GM12878 (cell line): ENCODE measurements at regions not wholly inside any gene's neighbourhood (a gene's known extent, or its start where the extent isn't known, plus 50 kb on each side); places are given as distances from the start of the nearest gene placed in this dataset.

ENCODE experiments used
- CBFB ChIP-seq: IDR thresholded peaks from 2 replicates; pipeline ENCODE4 v1.6.1; 2016; ENCODE audit warnings: antibody characterized with exemption, low read depth
- JUNB ChIP-seq: IDR thresholded peaks from 2 replicates; pipeline ENCODE4 v1.6.1; 2016; ENCODE audit warnings: antibody characterized with exemption, mild to moderate bottlenecking
- NRF1 ChIP-seq: conservative IDR thresholded peaks from 2 replicates; pipeline ENCODE4 v1.6.1; 2011; ENCODE audit warnings: mild to moderate bottlenecking, low read depth, low read length, improper control_type of control experiment
- POLR2A ChIP-seq: IDR thresholded peaks from 2 replicates; pipeline ENCODE4 v1.6.1; 2011; ENCODE audit warnings: low read depth, mild to moderate bottlenecking, low read length
- TCF12 ChIP-seq: IDR thresholded peaks from 2 replicates; pipeline ENCODE4 v1.6.1; 2011; ENCODE audit warnings: low read depth, mild to moderate bottlenecking, low read length
- ZBED1 ChIP-seq: IDR thresholded peaks from 2 replicates; pipeline ENCODE4 v1.6.1; 2016; ENCODE audit warnings: borderline replicate concordance
- TF ChIP-seq, protein P1 (sequence below), 3 experiments: IDR thresholded peaks in 2 of 3; conservative IDR thresholded peaks in 1 of 3; 2 replicates each; pipeline ENCODE4 v1.5.1; 2011; ENCODE audit warnings: low read depth in 3 of 3, low read length in 3 of 3, mild to moderate bottlenecking in 3 of 3, control low read depth in 2 of 3, moderate library complexity in 2 of 3, inconsistent platforms in 1 of 3, mixed read lengths in 1 of 3; ENCODE audit not compliant: control insufficient read depth in 2 of 3, insufficient read depth in 1 of 3; ENCODE audit errors: extremely low read depth in 1 of 3

DNA sequence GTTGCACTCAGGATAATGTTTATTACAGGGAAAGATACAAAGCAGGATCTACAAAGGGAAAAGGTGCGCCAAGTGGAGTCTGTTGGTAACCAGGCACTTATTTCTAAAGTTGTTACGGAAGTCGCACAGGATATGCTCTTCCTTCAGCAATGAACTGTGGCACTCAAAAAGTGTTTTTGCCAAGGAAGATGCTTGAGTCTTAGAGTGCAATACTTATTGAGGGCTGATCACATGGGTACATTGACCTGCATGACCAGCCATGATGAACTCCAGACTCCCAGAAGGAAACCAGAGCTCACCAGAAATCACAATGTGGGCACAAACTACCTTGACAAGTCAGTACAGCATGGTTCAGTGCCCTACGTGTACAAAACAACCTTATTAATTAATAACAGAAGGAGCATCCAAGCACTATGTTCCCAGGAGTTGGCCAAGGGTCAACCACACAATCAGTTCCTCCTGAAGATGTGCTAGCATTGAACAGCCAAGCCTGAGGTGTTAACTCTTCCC lies 270.7 kb upstream of the TFAP2D start:
- TF ChIP-seq POLR2A (no peak), ZBED1 (no peak), NRF1 (no peak), CBFB (no peak), JUNB (no peak), TCF12 (no peak)
- TF ChIP-seq, protein P1, sequence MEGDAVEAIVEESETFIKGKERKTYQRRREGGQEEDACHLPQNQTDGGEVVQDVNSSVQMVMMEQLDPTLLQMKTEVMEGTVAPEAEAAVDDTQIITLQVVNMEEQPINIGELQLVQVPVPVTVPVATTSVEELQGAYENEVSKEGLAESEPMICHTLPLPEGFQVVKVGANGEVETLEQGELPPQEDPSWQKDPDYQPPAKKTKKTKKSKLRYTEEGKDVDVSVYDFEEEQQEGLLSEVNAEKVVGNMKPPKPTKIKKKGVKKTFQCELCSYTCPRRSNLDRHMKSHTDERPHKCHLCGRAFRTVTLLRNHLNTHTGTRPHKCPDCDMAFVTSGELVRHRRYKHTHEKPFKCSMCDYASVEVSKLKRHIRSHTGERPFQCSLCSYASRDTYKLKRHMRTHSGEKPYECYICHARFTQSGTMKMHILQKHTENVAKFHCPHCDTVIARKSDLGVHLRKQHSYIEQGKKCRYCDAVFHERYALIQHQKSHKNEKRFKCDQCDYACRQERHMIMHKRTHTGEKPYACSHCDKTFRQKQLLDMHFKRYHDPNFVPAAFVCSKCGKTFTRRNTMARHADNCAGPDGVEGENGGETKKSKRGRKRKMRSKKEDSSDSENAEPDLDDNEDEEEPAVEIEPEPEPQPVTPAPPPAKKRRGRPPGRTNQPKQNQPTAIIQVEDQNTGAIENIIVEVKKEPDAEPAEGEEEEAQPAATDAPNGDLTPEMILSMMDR (IDR thresholded peaks at IDR 0.05 in 2 of 3, conservative IDR thresholded peaks at IDR 0.05 in 1 of 3; ENCODE audit: control insufficient read depth in 2 of 3, extremely low read depth in 1 of 3, insufficient read depth in 1 of 3, low read depth in 3 of 3, low read length in 3 of 3), result no peak
